ENCODE measurements at regions not wholly inside any gene's neighbourhood (a gene's known extent, or its start where the extent isn't known, plus 50 kb on each side); places are given as distances from the start of the nearest gene placed in this dataset.

DNA sequence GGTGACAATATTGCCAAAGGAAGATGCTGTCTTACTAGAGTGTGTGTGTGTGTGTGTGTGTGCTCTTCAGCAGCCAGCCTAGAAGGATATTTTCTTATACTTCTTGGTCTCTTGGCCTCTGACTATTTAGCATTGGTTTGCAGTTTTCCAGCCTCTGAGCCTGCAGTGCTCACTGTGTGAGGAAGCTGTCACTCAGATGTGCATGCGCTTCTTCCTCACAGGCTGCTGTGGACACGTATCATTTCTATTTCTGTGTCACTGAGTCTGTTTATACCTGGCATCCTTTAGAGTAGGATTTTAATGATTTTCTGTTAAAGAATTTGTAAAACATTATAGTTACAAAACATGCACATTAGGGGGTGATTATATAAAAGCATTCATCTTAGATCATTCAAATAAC lies 83.3 kb downstream of the ALDH8A1 start:
- DNase-seq (ENCODE audit: low read depth) = no peak

DNA sequence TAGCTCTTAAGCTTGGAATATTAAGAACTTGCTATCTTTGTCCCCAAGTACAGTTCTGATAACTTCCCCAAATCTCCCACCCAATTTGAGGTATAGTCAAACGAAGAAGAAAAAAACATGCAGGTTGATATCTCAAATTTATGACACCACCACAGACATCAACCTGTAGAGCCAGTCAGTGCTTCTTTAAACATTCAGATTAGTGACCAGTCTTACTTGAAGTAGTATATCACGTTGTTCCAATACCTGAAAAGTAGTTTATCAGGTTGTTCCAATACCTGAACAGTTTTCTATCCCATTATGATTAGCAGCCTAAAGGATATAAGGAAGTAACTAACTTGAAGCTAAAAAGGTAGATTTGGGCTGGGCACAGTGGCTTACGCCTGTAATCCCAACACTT lies 85.3 kb downstream of the ALDH8A1 start:
- DNase-seq (ENCODE audit: low read depth) = no peak

DNA sequence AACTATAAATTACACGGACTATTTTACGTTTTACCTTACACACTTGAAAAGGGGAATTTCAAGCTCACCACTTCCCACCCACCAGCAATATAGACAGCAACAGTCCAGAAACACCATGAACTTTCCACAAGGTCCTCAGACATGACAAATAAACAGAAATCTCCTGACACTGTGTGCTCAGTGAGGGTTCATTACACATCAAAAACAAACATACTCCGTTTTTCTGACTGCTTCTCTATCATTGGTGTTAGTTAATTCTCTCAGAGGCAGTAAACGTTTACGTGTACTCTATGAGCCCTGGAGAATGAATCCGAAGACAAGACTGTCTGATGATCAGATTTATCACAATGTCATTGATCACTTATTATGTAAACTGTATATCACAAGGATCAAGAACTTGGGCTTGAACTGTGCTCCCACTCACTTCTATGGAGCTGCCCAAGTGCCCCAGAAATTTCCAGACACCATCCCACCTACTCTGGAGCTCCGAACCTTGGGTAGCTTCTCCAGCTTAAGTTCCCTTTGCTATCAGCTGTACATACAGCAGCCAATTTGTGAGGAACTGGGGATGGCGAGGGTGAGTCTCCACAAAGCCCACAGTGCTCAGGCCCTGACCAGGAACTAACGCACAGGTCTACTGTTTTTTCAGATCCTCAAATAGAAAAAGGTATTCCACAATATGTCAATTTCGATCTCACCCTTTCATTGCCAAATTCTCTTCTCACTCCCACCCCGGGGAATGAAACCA lies 86.0 kb downstream of the ALDH8A1 start:
- no peak for DNase-seq (ENCODE audit: low read depth)

DNA sequence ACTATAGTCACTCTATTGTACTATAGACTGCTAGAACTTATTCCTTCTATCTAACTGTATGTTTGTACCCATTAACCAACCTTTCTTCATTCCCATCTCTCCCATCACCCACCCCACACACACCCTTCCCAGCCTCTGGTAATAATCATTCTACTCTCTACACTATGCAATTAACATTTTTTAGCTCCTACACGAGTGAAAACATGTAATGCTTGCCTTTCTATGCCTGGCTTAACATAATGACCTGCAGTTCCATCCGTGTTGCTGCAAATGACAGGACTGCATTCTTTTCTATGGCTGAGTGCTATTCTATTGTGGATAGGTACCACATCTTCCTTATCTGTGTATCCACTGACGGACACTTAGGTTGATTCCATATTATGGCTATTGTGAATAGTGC lies 95.5 kb downstream of the ALDH8A1 start:
- DNase-seq (ENCODE audit: low read depth) = no peak

DNA sequence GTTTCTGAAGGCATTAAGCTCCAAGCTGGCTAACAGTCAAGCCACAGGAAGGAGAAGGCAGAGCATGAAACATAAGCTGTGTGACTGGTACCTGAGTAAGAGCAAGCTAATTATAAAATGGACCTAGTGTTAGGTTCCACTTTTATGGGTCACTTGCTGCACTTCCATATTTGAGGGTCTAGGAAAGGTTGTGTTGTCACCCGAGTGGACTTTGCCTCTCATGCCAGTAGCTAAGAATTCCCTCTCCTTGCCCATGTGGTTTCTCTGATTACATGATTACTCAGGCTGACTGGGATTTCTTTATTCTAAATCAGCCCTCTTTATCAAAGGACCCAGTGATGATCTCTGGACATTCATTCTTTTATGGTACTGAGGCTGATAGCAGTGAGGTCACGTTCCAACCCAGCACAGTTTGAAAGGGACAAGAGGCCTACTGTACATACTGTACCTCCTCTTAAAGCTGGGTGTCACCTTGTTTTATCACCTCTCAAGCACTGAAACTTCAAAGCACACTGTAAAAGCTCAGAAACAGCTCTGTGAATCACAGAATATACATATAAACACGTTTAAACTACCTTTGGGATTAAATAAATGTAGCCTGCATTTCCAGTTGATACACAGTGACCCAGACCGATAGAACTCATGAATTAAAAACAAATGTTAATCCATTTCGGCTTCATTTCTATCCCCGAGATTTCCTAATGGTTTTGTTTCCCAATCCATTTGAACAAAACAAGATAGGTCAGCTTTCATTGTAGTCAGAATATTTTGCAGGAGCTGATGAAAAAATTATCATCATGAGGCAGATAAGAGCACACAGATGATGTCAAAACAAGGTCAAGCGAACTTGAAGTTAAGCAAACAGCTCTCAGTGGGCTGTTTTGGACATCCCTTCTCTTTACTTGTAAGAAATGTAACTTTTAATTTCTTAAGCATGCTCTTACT lies 96.5 kb downstream of the ALDH8A1 start:
- DNase-seq (ENCODE audit: low read depth) = no peak

DNA sequence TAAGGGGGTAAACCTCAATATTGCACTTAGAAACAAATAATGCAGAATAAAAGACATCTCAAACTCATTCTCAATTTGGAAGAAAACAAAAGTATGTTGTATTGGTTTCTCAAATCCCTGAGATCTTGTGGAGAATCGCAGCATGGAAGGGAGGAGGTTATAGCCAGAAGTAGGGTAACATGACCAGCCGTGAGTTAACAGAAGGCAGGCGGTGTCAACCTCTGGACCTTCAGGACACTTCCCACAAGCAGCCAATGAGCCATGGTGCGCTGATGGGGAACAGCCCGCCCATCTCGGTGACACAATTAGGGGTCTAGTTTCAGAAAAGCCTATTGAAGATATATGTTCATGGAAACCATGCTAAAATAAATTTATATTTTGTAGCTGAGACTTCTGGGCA lies 98.4 kb downstream of the ALDH8A1 start:
- DNase-seq (ENCODE audit: low read depth) = no peak

DNA sequence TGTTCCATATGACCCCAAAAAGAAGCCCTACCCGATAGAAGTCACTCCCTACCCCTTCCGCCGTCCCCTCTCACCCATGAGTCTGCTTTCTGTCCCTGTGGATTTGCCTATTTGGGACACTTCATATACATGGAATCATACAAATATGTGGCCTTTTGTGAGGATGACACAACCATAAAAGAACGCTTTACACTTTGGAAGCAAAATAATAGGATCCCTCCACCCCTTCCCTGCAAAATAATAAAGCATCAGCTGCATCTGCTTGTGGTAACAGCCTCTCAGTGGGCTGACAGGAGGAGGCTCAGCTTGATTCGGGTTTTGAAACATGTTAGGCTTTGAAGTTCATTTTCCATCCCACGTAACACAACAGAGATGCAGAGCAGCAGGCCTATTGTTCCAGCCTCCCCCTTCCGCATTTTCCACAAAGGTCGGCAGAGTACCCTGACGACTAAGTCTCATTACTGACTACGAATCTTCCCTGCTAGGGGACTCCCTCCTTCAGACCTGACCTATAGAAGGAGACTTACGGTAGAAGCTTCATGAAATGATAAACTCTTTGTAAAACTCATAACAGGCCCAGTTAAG lies 99.1 kb downstream of the ALDH8A1 start:
- no peak for DNase-seq (ENCODE audit: low read depth)

DNA sequence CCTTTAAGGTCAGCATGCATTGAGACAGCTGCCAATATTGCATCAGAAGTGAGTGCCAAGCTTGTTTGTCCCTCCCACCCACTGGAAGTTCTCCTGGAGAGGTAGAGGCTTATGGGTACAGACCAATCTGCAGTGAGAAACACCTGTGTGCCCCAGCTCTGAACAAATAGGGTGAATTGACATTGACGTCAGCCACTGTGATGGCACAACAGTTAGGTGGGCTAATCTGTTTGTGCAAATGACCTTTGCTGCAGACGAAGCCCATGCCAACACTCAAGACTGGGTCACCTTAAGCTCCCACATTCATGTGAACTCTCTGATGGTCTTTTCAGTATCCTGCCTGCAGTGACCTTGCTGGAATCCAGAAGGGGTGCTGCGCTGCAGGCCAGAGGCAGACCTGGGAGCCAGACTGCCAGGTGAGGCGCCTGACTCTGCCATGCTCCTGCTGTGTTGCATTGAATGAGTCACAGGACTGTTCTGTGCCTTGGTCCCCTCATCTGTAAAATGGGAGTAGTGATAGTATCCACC lies 99.9 kb downstream of the ALDH8A1 start:
- DNase-seq (ENCODE audit: low read depth) = no peak

DNA sequence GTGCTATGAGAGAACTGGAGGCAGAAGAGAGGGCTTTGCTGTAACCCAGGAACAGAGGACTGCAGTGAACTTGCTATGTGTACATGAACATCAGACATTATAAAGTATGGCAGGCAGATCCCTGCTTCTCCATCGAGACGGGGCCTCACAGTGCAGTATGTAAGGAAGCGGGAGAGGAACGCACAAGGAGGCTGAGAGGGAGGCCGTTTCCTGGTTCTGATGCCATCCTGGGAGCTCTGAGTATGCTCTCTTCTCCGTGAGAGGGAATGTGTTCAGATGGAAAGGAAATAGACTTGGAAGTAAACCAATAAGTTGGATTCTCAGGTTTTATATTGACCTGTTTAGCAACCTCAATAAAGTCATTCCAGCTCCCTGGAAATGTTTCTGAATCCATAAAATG lies 101.8 kb downstream of the ALDH8A1 start:
- DNase-seq (ENCODE audit: low read depth) = no peak

DNA sequence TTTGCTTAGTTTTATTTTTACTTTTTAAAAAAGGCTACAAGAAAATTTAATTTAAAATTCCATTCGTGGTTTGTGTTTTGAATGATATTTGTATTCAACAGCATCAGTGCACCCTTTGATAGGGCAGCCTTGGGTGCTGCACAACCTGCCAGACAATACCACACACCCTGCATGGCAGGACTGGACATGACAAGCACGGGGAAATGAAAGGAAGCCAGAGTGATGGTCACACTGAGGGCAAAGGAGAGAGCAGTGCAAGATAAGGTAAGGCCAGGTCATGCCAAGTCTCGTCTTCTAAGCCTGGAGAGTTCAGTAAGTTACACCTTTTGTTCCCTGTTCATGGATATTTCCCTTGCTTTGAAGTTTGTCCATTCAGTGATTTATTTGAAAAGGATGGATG lies 103.0 kb downstream of the ALDH8A1 start:
- no peak for DNase-seq (ENCODE audit: low read depth)

DNA sequence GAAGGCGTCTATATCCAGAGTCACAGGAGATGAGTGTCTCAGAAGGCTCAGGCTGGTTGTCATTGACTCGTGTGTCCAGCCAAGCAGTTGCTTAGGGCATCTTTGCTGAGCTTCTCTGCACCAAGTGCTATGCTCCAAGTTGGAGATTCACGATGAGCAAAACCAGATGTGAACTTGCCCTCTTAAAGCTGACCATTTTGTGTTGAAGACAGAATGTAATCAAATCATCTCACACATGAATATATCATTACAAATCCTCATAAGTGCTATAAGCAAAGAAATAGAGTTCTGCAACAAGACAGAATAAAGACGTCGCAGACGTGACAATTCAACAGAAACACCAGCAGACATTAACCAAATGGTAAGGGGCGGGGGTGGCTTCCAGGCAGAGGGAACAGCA lies 103.9 kb downstream of the ALDH8A1 start:
- DNase-seq (ENCODE audit: low read depth) = no peak

DNA sequence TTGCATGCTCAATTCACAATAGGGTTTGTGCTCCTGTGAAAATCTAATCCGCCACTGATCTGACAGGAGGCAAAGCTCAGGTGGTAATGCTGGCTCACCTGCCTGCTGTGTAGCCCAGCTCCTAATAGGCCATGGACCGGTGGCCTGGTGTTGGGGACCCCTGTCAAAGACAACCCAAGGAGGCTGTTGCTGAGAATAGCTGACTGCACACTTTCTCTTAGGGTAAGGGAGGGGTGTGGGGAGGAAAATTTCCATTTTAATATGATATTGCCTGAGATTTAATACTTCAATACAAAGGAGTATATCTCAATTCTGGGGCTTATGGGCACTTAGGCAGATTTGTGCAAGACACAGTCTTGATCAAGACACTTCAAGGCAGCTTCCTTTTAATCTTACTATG lies 105.8 kb downstream of the ALDH8A1 start:
- no peak for DNase-seq (ENCODE audit: low read depth)

DNA sequence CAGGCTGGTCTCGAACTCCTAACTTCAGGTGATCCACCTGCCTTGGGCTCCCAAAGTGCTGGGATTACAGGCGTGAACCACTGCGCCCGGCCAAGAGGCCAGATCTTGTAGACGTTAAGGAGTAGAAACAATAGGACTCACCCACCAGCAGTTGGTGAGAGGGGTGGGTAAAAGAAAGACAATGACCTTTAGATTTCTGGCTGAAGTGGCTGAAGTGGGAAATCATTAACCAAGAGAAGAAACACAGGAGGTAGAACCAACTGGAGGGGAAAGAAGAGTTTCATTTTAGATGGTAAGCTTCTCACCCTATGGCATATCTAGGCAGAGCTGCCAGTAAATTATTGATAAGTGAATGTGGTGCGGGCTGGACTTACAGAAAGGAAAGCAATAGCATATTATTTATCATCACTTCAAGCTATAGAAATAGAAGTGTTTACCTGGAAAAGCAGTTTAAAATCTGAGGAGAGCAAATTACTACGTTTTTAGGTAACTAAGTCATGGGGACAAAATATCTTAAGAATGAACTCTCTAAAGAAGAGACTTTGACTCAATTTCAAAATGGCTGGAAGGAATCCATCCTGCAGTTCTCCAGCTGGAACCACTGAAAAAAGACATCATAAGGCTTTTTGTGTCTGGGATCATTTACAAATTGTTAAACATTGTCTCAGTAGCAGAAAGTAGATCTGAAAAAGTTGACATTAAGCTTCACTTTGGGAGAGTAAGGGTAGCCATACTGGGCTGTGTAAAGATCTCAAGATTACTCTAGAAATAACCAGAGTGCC lies 109.6 kb downstream of the ALDH8A1 start:
- no peak for DNase-seq (ENCODE audit: low read depth)

DNA sequence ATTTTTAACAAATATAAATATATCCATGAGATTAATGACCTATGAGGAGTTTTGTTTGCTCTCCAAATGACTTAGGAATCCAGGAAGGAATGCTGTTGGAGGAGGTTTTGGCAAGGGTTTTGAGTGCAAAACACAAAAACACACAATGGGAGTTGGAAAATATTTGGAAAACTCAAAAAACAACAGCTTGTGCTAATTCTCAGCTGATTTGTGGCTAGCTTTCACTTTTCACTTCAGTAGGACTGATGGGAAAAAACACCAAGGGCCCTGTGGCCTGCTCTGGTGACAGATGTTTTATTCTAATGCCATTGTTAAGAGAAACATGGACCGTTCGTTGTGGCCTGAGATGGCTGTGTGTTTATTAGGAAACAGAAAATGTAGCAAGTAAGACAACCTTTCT lies 113.9 kb downstream of the ALDH8A1 start:
- no peak for DNase-seq (ENCODE audit: low read depth)

DNA sequence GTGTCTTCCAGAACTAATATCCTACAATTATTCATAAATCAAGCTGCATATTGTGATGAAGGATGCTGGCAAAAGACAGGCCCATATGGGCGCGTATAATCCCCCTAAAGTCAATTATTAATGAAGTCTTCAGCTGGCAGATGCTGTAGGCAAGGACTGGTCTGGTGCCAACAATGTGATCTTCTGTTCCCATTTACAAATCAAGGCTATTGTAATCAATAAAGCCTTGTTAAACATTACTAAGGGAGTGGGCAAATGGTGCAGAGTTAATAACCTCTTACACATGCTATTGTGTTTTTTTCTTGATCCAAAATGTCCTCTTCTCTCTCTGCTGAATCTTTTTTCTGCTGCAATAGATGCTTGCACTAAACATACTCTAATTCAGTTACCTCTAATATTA lies 119.0 kb downstream of the ALDH8A1 start:
- no peak for DNase-seq (ENCODE audit: low read depth)

DNA sequence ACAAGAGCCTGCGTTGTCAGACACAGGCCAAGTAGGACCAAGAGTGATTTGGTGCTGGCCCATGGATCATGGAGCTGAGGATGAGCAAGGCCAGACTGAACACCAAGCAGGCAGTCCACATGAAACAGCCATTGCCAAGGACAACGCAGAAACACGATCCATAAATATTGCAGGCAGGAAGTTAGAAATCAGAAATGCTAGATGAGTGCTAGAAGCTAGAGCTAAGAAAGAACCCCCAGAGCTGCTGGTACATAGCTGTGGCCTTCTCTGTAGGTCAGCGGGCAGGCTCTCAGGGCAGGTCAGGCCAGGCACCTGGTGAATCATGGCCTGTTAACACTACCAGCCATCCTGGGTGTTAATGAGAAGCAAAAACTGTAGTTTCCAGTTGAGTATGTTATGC lies 119.7 kb downstream of the ALDH8A1 start:
- no peak for DNase-seq (ENCODE audit: low read depth)

DNA sequence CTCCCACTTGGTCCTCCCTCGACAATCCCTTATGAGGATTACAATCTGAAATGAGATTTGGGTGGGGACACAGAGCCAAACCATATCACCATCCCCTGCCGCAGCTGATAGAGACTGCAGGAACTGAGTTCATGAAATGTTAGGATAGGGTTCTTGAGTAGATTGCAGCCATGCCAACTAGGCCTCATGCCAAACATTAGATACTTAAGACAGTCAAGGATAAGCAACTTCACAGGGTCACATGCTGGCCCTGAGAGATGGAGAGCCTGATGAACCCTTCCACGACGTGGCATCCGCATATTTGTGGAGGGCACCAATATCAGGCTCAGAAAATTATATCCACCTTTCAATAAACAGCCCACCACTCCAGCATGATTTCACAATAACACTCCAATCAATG lies 121.3 kb downstream of the ALDH8A1 start:
- no peak for DNase-seq (ENCODE audit: low read depth)

DNA sequence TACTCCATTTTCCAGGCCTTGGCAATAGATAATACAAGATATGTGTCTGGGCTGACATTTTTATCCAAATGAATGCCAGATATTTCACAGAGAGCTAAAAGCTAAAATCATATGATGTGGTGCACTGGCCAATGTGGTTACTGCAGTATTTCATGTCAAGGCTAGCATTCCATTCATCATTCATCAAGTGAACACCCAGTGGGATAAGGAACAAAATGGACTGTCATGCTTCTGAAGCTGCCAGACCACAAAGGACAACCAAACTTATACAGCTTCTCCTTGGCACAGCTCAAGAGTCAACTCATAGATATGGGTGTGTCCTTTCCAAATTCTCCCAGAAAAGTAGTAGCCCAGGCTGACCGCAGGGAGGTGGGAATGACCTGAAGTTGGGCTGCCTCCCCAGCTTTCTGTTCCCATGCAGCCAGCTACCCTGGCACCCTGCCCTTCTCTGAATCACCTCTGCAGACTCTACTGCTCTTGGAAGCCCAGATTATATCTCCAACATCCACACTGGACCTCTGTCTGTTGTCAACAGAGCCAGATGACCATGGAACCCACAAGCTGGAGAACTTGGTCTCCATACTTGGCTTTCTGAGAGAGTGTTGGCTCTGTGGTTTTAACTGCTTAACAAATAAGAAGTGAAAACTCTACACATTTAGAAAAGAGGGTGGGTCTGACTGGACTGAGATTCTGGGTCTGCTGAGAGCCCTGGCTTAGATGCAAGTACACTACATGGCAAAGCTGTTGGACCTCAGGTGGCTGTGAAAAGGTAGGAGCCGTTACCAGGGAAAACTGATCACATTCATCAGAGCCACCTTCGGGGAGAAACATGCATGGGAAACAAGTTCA lies 122.8 kb downstream of the ALDH8A1 start:
- DNase-seq (ENCODE audit: low read depth) = no peak

DNA sequence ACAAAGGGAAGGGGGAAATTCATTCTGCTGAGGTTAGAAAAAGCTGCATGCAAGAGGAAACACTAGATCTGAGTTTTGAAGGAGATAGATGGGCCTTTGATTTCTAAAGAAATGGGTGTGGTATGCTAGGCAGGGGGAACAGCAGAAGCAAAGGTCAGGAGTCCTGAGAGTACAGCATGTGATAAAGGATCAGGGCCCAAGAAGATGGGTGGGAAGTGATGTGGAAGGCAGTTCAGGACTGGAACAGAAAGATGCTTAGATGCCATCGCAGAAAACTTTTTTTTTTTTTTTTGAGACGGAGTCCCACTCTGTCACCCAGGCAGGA lies 126.2 kb downstream of the ALDH8A1 start:
- DNase-seq (ENCODE audit: low read depth) = no peak

DNA sequence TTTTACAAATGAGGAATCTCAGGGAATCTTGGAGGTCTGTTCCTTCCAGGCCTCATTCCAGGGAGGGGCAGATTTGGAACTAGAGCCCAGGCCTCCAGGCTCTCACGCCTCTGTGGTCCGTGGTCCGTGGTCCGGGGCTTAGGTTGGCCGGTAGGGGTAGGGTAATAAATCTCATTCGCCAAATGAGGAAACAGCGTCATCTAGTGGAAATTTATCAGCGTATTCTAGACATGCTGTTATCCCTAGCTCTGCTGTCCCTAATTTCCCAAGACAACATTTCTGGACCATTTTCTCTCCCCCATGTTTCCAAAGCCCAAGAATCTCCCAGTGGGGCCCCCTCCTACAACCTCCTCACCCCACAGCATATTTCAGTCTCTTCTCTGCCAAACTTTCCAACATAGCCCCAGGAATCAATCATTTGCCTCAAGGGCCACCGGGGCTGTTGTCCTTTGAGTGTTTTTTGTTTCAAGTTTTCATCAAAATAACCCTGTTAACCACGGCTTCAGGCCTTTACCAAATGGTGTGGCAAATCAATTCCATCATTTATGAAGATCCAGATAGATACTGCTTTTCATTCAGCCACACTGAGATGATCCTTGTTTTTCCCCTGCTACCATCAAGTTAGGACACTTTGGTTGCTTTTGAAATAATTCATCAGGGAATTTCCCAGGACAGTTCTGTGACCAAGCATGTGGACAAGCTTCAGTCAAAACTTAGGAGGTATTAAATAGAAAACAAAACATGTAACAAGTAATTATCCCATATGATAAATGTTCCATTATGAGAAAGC lies 126.8 kb downstream of the ALDH8A1 start:
- peak; percentile 27 for DNase-seq (ENCODE audit: low read depth)

All from CMK (cell line).